ES-I3 (cell line): ENCODE measurements at regions not wholly inside any gene's neighbourhood (a gene's known extent, or its start where the extent isn't known, plus 50 kb on each side); places are given as distances from the start of the nearest gene placed in this dataset.
"Not testable (repeated sequence)": the region's sequence is repeated elsewhere in the genome, so short reads cannot be mapped to it uniquely, and the experiment has no call there.

Experiments
- H3K36me3 ChIP-seq: 2 replicates; pipeline ENCODE4 v1.6.1; 2013; ENCODE audit warnings: mild to moderate bottlenecking, low read length, control low read depth, moderate library complexity; ENCODE audit not compliant: insufficient read depth
- H3K4me1 ChIP-seq: 2 replicates; pipeline ENCODE4 v1.6.1; 2013; ENCODE audit warnings: mild to moderate bottlenecking, control low read depth, low read length; ENCODE audit not compliant: insufficient read depth
- H3K9ac ChIP-seq: 2 replicates; pipeline ENCODE4 v1.6.1; 2013; ENCODE audit warnings: low read depth, mild to moderate bottlenecking, low read length, moderate library complexity
- H3K9me3 ChIP-seq: 2 replicates; pipeline ENCODE4 v1.6.1; 2013; ENCODE audit warnings: mild to moderate bottlenecking, low read length, moderate library complexity; ENCODE audit not compliant: control insufficient read depth, insufficient read depth

DNA sequence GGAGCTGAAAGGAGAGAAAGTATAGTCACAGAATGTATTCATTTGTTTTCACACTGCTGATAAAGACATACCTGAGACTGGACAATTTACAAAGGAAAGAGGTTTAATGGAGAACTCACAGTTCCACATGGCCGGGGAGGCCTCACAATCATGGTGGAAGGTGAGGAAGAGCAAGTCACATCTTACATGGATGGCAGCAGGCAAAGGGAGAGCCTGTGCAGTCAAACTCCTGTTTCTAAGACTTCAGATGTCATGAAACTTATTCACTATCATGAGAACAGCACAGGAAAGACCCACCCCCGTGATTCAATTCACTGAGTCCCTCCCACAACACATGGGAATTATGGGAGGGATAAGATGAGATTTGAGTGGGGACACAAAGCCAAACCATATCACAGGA, 224.7 kb downstream of the LNPK start:
- not testable (repeated sequence) for H3K9ac ChIP-seq, H3K36me3 ChIP-seq, H3K9me3 ChIP-seq, H3K4me1 ChIP-seq

DNA sequence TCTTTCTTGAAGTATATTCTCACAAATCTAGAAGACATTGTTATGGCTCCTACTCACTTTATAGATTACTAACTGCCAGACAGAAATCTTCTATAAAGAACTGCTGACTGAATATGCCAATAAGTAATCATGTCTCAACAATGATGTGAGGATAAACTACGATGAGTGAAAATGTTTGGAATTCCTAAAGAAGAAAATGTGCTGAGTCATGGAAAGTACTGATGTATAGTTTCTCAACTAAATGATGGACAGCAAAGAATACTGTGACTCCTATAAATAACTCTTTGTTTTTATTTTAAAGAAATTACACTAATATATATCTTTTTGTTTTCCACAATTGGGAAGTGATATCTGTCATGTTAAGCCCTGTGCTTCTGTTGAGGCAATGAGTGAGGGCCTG, 232.9 kb downstream of the LNPK start:
- no peaks in the 10 kb centered on the region for H3K9me3 ChIP-seq
- no peak overlapping the region for H3K9ac ChIP-seq
- H3K4me1 ChIP-seq, result no peaks in the 10 kb centered on the region
- H3K36me3 ChIP-seq, result no peaks in the 10 kb centered on the region

DNA sequence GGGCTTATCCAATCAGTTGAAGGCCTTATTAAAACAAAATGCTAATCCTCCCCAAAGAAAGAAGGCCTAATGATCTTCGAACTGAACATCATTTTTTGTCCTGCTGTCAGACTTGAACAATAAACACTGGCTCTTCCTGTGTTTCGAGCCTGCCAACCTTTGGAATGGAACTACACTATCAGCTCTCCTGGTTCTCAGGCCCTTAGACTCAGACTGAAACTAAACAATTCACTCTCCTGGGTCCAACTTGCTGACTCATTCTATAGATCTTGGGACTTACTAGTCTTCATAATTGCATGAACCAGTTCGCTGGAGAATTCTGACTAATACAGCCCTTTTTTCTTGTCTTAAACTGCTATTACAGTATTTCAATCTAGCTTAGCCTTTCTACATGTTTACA, 235.2 kb downstream of the LNPK start:
- Histone ChIP-seq H3K4me1 (no peaks in the 10 kb centered on the region), H3K36me3 (no peaks in the 10 kb centered on the region), H3K9me3 (no peaks in the 10 kb centered on the region), H3K9ac (no peak overlapping the region)

DNA sequence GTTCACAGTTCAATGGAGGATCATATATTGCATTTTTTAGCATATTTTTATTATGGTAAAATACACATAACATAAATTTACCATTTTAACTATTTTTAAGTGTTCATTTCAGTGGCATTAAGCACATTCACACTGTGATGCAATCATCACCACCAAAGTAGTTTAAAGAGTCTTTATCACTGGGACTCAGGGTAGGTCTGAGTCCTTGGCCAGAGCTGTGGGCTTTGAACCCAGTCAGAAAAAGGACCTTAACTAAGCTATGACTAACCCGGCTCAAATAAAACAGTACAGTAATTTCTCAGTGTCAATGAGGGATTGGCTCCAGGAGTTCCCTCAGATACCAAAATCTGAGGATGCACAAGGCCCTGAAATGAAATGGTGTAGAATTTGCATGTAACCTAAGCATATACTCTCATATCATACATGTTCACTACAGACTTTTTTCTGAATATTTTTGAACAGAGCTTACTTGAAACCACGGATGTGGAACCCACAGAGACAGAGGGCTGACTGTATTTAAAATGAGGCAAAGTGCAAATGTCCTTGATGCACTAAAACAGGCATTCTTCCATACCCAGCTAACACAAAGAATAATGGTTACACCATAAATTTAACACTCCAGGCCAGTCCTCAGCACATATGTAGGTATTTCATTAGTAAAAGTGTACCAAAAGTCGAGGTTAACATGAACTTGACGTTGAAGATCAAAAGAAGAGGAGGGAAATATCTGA, 246.2 kb downstream of the LNPK start:
- Histone ChIP-seq H3K9ac (no peak overlapping the region), H3K4me1 (no peaks in the 10 kb centered on the region; the same call in 1 of the 2 replicates), H3K36me3 (no peaks in the 10 kb centered on the region)

DNA sequence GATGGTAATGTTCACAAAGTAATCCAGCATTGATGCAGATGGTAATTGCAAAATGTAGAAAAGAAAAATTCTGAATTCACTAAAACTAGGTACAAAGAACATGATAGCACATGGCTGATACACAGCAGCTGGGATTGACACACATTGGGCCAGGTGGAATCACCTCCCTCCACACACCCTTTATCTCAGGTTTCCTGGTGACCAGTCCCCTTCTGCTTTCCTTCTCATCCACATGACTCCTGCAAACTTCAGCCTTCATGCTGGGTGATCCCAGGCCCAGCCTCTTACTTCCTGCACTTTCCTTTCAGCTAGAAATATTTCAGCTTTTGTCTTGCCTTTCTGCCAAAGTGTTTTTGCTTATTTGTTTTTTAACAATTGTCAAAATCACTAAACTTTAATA, 246.9 kb downstream of the LNPK start:
- Histone ChIP-seq H3K9me3 (no peaks in the 10 kb centered on the region; the same call in 1 of the 2 replicates), H3K36me3 (no peaks in the 10 kb centered on the region), H3K4me1 (no peaks in the 10 kb centered on the region; the same call in 1 of the 2 replicates), H3K9ac (no peak overlapping the region)

More for the DNA sequence above, 246.2 kb downstream of the LNPK start:
- H3K9me3 ChIP-seq, result no peaks in the 10 kb centered on the region; the same call in 1 of the 2 replicates

DNA sequence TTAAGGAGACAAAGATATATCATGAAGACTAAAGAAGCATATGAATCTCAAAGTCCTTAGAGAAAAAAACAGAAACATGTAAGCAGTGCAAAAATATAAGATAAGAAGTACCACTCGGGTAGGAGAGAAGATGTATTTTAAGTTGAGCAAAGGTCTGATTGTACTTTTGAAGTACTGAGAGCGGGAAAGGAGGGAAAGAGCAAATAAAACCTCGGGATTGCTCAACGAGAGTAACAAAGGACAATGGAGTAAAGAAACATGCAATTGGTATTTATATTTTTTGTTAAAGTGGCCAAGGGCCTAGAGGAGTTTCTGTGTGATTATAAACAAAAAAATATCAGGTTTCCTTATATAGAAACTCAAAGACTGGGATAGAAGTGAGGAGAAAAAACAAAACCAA, 251.9 kb downstream of the LNPK start:
- Histone ChIP-seq H3K36me3 (no peaks in the 10 kb centered on the region), H3K9ac (no peak overlapping the region), H3K4me1 (no peaks in the 10 kb centered on the region; the same call in 1 of the 2 replicates), H3K9me3 (no peaks in the 10 kb centered on the region; the same call in 1 of the 2 replicates)

DNA sequence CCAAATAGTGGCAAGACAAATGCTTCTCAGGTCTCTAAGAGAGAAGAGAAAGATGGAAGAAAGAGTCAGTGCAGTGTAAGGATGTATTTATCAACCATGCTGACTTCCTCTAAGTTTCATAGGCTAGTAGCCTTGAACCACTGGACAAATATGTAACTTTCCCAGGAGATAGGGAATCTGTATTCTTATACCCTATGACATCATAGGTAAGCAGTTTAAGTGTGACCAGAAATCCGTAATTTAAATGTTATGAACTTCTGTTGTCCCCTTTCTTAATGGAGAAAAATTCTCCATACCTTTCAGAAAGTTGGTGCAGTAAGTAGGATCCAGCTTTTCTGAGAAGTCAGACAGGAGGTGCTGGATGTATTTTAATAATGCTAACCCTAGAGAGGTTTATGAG, 256.2 kb downstream of the LNPK start:
- Histone ChIP-seq H3K9ac (no peak overlapping the region), H3K4me1 (peaks cover 16% of the 10 kb centered on the region), H3K36me3 (no peaks in the 10 kb centered on the region), H3K9me3 (no peaks in the 10 kb centered on the region; the same call in 1 of the 2 replicates)

DNA sequence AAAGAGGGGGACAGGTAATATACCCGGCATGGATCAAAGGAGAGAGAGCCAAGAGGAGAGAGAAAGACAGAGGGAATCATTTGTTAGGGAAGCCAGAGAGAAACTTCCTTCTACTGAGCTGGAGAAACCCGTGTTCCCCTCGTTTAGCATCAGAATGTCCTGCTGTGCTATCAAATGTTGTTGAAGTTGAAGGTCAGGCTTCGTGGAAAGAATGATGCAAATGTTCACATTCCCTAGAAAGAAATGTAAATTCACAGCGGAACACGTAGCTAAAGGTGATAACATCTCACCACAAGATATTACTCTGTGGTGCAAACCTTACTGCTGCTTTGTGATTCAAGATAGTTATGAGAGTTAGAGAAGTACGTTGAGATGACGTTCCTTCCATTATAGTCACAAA, 258.1 kb downstream of the LNPK start:
- peaks cover 16% of the 10 kb centered on the region for H3K4me1 ChIP-seq
- no peaks in the 10 kb centered on the region; the same call in 1 of the 2 replicates for H3K9me3 ChIP-seq
- no peaks in the 10 kb centered on the region for H3K36me3 ChIP-seq
- no peak overlapping the region for H3K9ac ChIP-seq

DNA sequence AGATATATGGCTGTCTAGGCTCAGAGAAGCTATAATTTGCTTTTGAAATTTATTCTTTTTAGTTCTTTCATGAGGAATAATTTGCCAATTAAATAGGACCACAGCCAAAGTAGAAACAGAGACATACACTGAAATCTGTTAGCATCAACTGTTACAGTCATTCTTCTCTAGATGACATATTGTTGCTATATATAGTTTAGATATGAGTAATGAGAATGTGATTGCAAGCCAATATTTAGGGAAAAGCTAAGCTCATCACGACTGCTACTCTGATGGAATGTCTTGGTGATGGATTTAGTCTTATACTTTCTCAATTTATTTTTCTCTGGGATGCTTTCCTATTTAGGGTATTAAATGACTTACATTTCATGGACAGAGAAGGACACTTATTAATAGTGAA, 259.1 kb downstream of the LNPK start:
- H3K9ac ChIP-seq, result no peak overlapping the region
- peaks cover 16% of the 10 kb centered on the region for H3K4me1 ChIP-seq
- no peaks in the 10 kb centered on the region; the same call in 1 of the 2 replicates for H3K9me3 ChIP-seq
- no peaks in the 10 kb centered on the region for H3K36me3 ChIP-seq

DNA sequence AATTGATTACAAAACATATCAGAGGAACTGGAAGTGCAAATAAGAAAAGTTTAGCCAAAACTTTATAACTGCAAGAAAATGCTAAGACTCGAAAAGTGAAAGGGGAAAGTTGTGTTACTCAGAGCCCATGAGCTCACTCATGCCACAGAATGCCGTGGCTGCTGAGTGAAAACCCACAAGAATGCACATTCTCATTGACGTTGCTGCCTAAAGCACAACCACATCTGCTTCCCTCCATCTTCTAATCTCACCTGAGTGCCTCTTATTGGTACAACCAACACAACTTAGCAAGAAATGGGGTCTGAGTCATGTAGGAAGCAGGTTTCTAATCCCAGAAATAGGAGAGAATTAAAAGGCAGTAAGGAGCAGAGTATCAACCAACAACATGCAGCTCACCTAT, 259.7 kb downstream of the LNPK start:
- Histone ChIP-seq H3K9me3 (no peaks in the 10 kb centered on the region; the same call in 1 of the 2 replicates), H3K36me3 (no peaks in the 10 kb centered on the region)

DNA sequence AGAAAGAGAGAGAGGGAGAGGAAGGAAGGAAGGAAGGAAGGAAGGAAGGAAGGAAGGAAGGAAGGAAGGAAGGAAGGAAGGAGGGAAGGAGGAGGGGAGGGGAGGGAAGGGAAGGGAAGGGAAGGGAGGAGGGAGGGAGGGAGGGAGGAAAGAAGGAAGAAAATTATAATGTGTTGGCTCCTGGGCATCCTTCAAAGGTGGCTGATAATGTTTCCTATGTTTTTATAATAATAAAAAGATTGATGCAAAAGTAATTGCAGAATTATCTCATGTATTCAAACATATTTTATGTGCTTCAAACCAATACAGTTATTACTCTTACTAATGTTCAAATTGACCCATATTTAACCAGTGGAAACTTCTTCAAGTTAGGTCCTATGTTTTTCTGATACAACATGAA, 260.9 kb downstream of the LNPK start:
- Histone ChIP-seq H3K4me1 (peaks cover 16% of the 10 kb centered on the region), H3K36me3 (no peaks in the 10 kb centered on the region), H3K9me3 (no peaks in the 10 kb centered on the region; the same call in 1 of the 2 replicates), H3K9ac (no peak overlapping the region)

More for the DNA sequence above, 259.7 kb downstream of the LNPK start:
- H3K4me1 ChIP-seq, result peaks cover 16% of the 10 kb centered on the region
- H3K9ac ChIP-seq, result no peak overlapping the region

DNA sequence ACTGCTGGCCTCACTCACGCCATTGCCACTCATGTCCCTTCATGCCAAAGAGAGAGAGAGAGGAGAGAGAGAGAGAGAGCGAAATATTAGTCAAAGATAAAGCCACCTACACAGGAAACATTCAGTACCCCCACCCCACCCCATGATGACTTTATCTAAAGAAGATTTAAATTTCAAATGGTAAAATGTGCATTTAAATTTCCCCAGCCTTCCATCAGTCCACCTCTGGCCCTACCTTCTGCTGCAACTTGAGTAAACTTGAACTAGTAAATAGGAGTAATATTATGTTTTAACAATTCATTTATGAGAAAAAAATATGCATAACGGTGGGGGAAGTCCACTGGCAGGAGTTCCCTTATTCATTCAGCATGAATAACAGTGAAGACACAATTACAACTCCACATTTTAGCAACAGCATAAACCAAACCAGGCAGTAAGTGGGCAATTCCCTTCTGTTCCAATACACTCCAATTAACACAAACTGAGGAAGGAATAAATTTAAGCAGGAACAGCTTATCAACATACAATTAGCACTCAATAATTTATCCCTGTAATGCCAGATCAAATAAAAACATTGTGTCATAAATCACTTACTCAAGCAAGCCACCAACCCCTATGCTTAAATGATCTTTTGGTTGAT, 264.2 kb downstream of the LNPK start:
- no peaks in the 10 kb centered on the region for H3K36me3 ChIP-seq
- peaks cover 5% of the 10 kb centered on the region for H3K4me1 ChIP-seq
- H3K9me3 ChIP-seq, result no peaks in the 10 kb centered on the region
- no peak overlapping the region for H3K9ac ChIP-seq

DNA sequence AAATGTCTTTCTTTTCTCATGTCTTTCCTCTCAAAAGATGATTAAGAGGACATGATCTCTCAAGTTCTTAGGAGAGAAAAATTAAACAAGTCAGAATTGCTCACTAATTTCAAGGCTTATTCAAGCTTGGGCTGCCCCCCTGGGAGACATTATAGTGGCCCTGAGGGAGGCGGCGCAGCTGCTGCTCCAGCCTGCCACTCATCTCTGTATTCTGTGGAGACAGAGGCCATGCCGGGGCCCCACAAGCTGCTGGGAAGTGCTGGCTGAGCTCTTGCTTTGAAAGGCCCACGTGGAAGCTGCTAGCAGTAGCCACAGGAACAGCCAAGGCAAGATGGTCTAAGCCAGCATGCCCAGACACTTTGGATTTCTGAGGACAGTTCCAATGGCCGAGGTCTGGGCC, 267.4 kb downstream of the LNPK start:
- H3K9me3 ChIP-seq, result no peaks in the 10 kb centered on the region; the same call in 1 of the 2 replicates
- H3K36me3 ChIP-seq, result no peaks in the 10 kb centered on the region
- H3K9ac ChIP-seq, result no peak overlapping the region
- no peaks in the 10 kb centered on the region; the same call in 1 of the 2 replicates for H3K4me1 ChIP-seq

DNA sequence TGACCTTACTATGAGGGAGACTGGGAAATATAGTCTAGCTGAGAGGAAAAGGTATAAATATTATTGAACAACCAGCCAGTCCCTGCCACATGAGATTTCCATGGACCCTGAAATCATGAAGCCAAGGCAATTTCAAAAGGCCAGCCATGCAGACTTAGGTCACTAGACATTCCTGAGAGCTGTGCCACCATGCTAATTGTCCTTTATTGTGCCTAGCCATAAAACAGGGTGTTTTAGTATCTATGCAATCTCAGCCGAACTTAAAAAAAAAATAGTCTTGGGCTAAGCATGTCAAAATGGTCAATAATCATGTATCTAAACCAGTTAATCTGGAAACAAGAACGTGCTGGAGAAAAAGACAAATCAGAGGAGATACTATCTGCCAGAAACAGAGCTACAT, 269.5 kb downstream of the LNPK start:
- no peaks in the 10 kb centered on the region for H3K36me3 ChIP-seq
- no peak overlapping the region for H3K9ac ChIP-seq
- H3K9me3 ChIP-seq, result no peaks in the 10 kb centered on the region; the same call in 1 of the 2 replicates
- no peaks in the 10 kb centered on the region; the same call in 1 of the 2 replicates for H3K4me1 ChIP-seq

DNA sequence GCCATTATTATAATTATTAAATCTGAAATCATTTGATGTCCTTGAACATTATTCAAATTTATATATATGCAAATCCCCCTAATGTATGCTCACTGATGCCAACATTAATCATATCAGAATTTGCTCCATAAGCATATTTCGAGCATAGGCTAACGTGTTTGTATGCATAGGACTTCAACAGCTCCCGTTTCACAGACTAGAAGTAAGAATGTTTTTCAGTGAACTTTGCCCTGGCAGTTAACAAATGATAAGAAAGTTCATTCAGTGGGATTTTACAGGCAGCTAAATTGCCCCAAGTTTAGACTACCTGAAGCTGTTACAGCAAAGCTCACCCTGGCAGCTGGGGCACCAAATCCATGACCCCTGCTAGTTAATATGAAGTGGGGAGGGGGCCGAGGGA, 272.0 kb downstream of the LNPK start:
- no peaks in the 10 kb centered on the region for H3K36me3 ChIP-seq
- H3K4me1 ChIP-seq, result no peaks in the 10 kb centered on the region
- H3K9me3 ChIP-seq, result no peaks in the 10 kb centered on the region; the same call in 1 of the 2 replicates
- H3K9ac ChIP-seq, result no peak overlapping the region
